ENCODE measurements at regions not wholly inside any gene's neighbourhood (a gene's known extent, or its start where the extent isn't known, plus 50 kb on each side); places are given as distances from the start of the nearest gene placed in this dataset.

DNA sequence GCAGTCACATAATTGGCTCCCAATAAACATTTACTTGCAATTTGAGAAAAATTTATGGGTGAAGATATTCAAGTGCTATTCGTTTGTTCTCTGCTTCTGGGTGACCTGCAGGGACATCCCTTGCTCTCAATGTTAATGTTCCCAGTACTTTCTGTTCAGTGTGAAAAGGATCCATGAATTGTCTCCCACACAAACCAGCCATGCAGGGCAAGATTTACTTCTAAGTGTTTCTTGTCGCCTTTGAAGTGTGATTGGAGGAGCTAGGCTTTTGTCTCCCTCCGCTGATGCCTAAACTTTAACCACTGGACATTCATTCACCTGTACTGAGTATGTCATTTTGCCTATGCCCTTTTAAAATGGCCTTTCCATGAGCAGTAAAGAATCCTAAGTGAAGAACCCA lies 66.4 kb upstream of the ADA2 start:
- TF ChIP-seq, protein P1, sequence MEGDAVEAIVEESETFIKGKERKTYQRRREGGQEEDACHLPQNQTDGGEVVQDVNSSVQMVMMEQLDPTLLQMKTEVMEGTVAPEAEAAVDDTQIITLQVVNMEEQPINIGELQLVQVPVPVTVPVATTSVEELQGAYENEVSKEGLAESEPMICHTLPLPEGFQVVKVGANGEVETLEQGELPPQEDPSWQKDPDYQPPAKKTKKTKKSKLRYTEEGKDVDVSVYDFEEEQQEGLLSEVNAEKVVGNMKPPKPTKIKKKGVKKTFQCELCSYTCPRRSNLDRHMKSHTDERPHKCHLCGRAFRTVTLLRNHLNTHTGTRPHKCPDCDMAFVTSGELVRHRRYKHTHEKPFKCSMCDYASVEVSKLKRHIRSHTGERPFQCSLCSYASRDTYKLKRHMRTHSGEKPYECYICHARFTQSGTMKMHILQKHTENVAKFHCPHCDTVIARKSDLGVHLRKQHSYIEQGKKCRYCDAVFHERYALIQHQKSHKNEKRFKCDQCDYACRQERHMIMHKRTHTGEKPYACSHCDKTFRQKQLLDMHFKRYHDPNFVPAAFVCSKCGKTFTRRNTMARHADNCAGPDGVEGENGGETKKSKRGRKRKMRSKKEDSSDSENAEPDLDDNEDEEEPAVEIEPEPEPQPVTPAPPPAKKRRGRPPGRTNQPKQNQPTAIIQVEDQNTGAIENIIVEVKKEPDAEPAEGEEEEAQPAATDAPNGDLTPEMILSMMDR (IDR thresholded peaks at IDR 0.05), result no peak
- TF ChIP-seq POLR2A (IDR thresholded peaks at IDR 0.05), result no peak

All from Peyer's patch (tissue), 4 donors.